Heart right ventricle (tissue), 16 donors: ENCODE measurements at regions not wholly inside any gene's neighbourhood (a gene's known extent, or its start where the extent isn't known, plus 50 kb on each side); places are given as distances from the start of the nearest gene placed in this dataset.
"Not testable (repeated sequence)": the region's sequence is repeated elsewhere in the genome, so short reads cannot be mapped to it uniquely, and the experiment has no call there.

ENCODE experiments used
- ATAC-seq, 8 donors: fragments of 200-7000 bp; cut with Tn5 transposase; one replicate each; pipeline ENCODE4 v1.9.1; 2020; ENCODE audit warnings: mild to moderate bottlenecking in 8 of 8, moderate library complexity in 8 of 8, moderate number of reproducible peaks in 1 of 8
- DNase-seq, 2 donors: peaks; one replicate each; pipeline ENCODE4 v3.0.0-alpha.2; 2020
- H3K27ac ChIP-seq, 10 donors: fragments of 200-600 bp; sonication (generic) in 2 of 10; one replicate each; pipeline versions ENCODE4 v1.5.0 to v1.8.0; 2020 to 2022; ENCODE audit warnings: mild to moderate bottlenecking in 3 of 10
- H3K27me3 ChIP-seq, 7 donors: fragments of 200-600 bp; one replicate each; pipeline ENCODE4 v1.8.0; 2021 to 2022; ENCODE audit warnings: mild to moderate bottlenecking in 2 of 7
- H3K36me3 ChIP-seq, 9 donors: fragments of 200-600 bp; sonication (generic) in 1 of 9; one replicate each; pipeline versions ENCODE4 v1.5.0 to v1.8.0; 2020 to 2022; ENCODE audit warnings: mild to moderate bottlenecking in 2 of 9
- H3K4me1 ChIP-seq, 9 donors: fragments of 200-600 bp; sonication (generic) in 1 of 9; one replicate each; pipeline versions ENCODE4 v1.5.0 to v1.8.0; 2020 to 2022; ENCODE audit warnings: mild to moderate bottlenecking in 4 of 9
- H3K4me3 ChIP-seq, 10 donors: fragments of 200-600 bp; sonication (generic) in 2 of 10; one replicate each; pipeline versions ENCODE4 v1.5.0 to v1.8.0; 2020 to 2022; ENCODE audit warnings: mild to moderate bottlenecking in 7 of 10, moderate library complexity in 2 of 10
- H3K9me3 ChIP-seq, 11 donors: fragments of 200-600 bp in 10 of 11; sonication (generic) in 2 of 11; one replicate each; pipeline versions ENCODE4 v1.5.0 to v1.8.0; 2013 to 2022; ENCODE audit warnings: mild to moderate bottlenecking in 2 of 11, control low read depth in 1 of 11, moderate library complexity in 1 of 11
- WGBS, 2 donors: extraction: QIAGEN DNeasy Blood & Tissue Kit; methylation state at CpG; one replicate each; pipeline ENCODE4 v1.1.7; 2013; ENCODE audit warnings: inconsistent platforms in 1 of 2; 5-methylcytosine and 5-hydroxymethylcytosine counted together
- intact Hi-C, 10 donors: fragments of 100-400 bp; cut with DNase I; formaldehyde crosslinking; loops; one replicate each; pipeline versions ENCODE4 v1.11.1 to v1.14.2; 2022
- TF ChIP-seq, protein P1 (sequence below), 9 donors: fragments of 200-600 bp; sonication (generic) in 2 of 9; IDR thresholded peaks; one replicate each; pipeline versions ENCODE4 v1.5.0 to v1.8.0; 2021 to 2022; ENCODE audit warnings: antibody characterized with exemption in 9 of 9, mild to moderate bottlenecking in 5 of 9, moderate library complexity in 1 of 9
- donor health status: Arrhythmogenic right ventricular cardiomyopathy.
- donor health status: ischemic (EF 13 %, LVEDD 7.1; RV severe dilation, severe dysfunction).
- donor health status: healthy with polysubstance abuse.
- donor health status: DM: no; HTN: yes; CAD: no.
- donor health status: DM: no; HTN: no; CAD: no.
- donor health status: ischemic (EF 25% LVEDD 6.9; RV normal size, moderate dysfunction).
- donor health status: ischemic (EF 25% LVEDD 5.7; RV mildly dilated, moderate dysfunction).
- donor health status: healthy.
- donor health status: DM: yes; HTN: yes; CAD: no.
- donor health status: Ischemic cardiomyopathy.
- donor health status: ischemic (EF 35%, LVEDD 5.7; RV mildly dilated, moderate dysfunction).
- donor health status: nonischemic (EF 11% LVEDD 7.7; RV severe dilation, severe dysfunction).
- donor health status: DM: yes; HTN: yes; CAD: no.
- donor health status: PGD.
- donor health status: ischemic (EF 29% LVEDD 5.4; RV normal size, mild dysfunction).
- donor health status: nonischemic (EF 23%, LVEDD 6.1; RV moderate dilation, normal function).

- intact Hi-C loops, result no loop called here
- Histone ChIP-seq H3K36me3 (no peaks in the 10 kb centered on the region), H3K9me3 (no peaks in the 10 kb centered on the region), H3K4me3 (no peak overlapping the region), H3K4me1 (peaks cover 0 to 10% (median 0%) of the 10 kb centered on the region in 9 donors), H3K27ac (no peak overlapping the region), H3K27me3 (no peaks in the 10 kb centered on the region)
- 17 to 20% methylated on average over 7 of the region's 7 CpGs for WGBS, 2 donors
- DNase-seq (no peak), ATAC-seq (peak in 4 of 8 donors; percentile 23 to 66 (median 40))
- TF ChIP-seq, protein P1, sequence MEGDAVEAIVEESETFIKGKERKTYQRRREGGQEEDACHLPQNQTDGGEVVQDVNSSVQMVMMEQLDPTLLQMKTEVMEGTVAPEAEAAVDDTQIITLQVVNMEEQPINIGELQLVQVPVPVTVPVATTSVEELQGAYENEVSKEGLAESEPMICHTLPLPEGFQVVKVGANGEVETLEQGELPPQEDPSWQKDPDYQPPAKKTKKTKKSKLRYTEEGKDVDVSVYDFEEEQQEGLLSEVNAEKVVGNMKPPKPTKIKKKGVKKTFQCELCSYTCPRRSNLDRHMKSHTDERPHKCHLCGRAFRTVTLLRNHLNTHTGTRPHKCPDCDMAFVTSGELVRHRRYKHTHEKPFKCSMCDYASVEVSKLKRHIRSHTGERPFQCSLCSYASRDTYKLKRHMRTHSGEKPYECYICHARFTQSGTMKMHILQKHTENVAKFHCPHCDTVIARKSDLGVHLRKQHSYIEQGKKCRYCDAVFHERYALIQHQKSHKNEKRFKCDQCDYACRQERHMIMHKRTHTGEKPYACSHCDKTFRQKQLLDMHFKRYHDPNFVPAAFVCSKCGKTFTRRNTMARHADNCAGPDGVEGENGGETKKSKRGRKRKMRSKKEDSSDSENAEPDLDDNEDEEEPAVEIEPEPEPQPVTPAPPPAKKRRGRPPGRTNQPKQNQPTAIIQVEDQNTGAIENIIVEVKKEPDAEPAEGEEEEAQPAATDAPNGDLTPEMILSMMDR (IDR thresholded peaks at IDR 0.05), result no peak
Measured at GRCh38 chrX:8044947-8045346, 117.7 kb upstream of the PNPLA4 start.

- Histone ChIP-seq H3K4me3 (no peak overlapping the region), H3K4me1 (peaks cover 0 to 9% (median 0%) of the 10 kb centered on the region in 9 donors), H3K27me3 (no peaks in the 10 kb centered on the region), H3K27ac (no peak overlapping the region), H3K36me3 (no peaks in the 10 kb centered on the region), H3K9me3 (no peaks in the 10 kb centered on the region)
- no peak for ATAC-seq
- 57 to 62% methylated on average over 2 of the region's 2 CpGs for WGBS, 2 donors
- no peak for DNase-seq
- TF ChIP-seq, protein P1 (IDR thresholded peaks at IDR 0.05), result no peak
- intact Hi-C loops, result no loop called here
Measured at GRCh38 chrX:8043546-8043945, 116.3 kb upstream of the PNPLA4 start.

GRCh38 chrX:8043121-8043520 is 115.9 kb upstream of the PNPLA4 start:
- intact Hi-C loops, result no loop called here
- no peak for DNase-seq
- H3K36me3 ChIP-seq, result no peaks in the 10 kb centered on the region

GRCh38 chrX:8042304-8042703 is 115.1 kb upstream of the PNPLA4 start:
- ATAC-seq (no peak), DNase-seq (no peak)
- no peak overlapping the region for H3K27ac ChIP-seq
- H3K4me1 ChIP-seq, result peaks cover 0 to 12% (median 4%) of the 10 kb centered on the region in 9 donors
- H3K9me3 ChIP-seq, result no peaks in the 10 kb centered on the region
- H3K4me3 ChIP-seq, result no peak overlapping the region
- intact Hi-C loops, result no loop called here
- H3K27me3 ChIP-seq, result no peaks in the 10 kb centered on the region
- H3K36me3 ChIP-seq, result no peaks in the 10 kb centered on the region
- TF ChIP-seq, protein P1 (IDR thresholded peaks at IDR 0.05), result peak in 1 of 9 donors; percentile 16
- WGBS, 2 donors, result 95 to 100% methylated on average over 1 of the region's 1 CpG

More at GRCh38 chrX:8043121-8043520, 115.9 kb upstream of the PNPLA4 start:
- 76 to 82% methylated on average over 3 of the region's 3 CpGs for WGBS, 2 donors
- Histone ChIP-seq H3K27me3 (no peaks in the 10 kb centered on the region), H3K4me1 (peaks cover 0 to 9% (median 0%) of the 10 kb centered on the region in 9 donors), H3K9me3 (no peaks in the 10 kb centered on the region), H3K27ac (no peak overlapping the region), H3K4me3 (no peak overlapping the region)
- TF ChIP-seq, protein P1 (IDR thresholded peaks at IDR 0.05), result no peak
- no peak for ATAC-seq

DNA sequence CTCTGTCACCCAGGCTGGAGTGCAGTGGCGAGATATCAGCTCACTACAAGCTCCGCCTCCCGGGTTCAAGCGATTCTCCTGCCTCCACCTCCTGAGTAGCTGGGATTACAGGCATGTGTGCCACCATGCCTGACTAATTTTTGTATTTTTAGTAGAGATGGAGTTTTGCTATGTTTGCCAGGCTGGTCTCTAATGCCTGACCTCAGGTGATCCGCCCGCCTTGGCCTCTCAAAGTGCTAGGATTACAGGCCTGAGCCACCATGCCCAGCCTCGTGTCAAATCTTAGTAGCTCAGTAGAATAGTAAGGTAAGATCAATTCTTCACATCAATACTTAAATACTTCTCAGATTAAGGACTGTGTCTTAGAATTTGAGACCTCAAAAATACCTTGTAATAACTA is 112.5 kb upstream of the PNPLA4 start:
- 95% methylated on average over 7 of the region's 7 CpGs for WGBS, 2 donors
- ATAC-seq, H3K27ac ChIP-seq, H3K4me3 ChIP-seq, intact Hi-C loops, H3K36me3 ChIP-seq, H3K27me3 ChIP-seq, H3K9me3 ChIP-seq, DNase-seq: not testable (repeated sequence)
- H3K4me1 ChIP-seq, result peaks cover 0 to 18% (median 4%) of the 10 kb centered on the region in 9 donors
